Prostate gland (tissue), 2 donors: ENCODE measurements at regions not wholly inside any gene's neighbourhood (a gene's known extent, or its start where the extent isn't known, plus 50 kb on each side); places are given as distances from the start of the nearest gene placed in this dataset.
"Not testable (repeated sequence)": the region's sequence is repeated elsewhere in the genome, so short reads cannot be mapped to it uniquely, and the experiment has no call there.

Experiments used
- CTCF ChIP-seq, 4 experiments: fragments of 200-600 bp in 2 of 4; fragments of 450-650 bp in 2 of 4; sonication (generic) in 2 of 4; IDR thresholded peaks; 1 replicate in 3 of 4; 2 replicates in 1 of 4; pipeline ENCODE4 v1.5.1; 2016 to 2019; ENCODE audit warnings: antibody characterized with exemption in 4 of 4, mild to moderate bottlenecking in 2 of 4, moderate library complexity in 2 of 4
- POLR2A ChIP-seq: fragments of 450-650 bp; IDR thresholded peaks from one replicate; pipeline ENCODE4 v1.6.1; 2016; ENCODE audit warnings: antibody characterized with exemption, mild to moderate bottlenecking
- POLR2AphosphoS5 ChIP-seq: sonication (generic); formaldehyde crosslinking; IDR thresholded peaks from one replicate; pipeline ENCODE4 v1.6.1; 2017; ENCODE audit warnings: antibody characterized with exemption

- not testable (repeated sequence) for TF ChIP-seq CTCF (IDR thresholded peaks at IDR 0.05); POLR2AphosphoS5; POLR2A
Measured at GRCh38 chr1:116200343-116200742, 89.1 kb downstream of the MAB21L3 start.
